A549 (cell line): ENCODE measurements at regions not wholly inside any gene's neighbourhood (a gene's known extent, or its start where the extent isn't known, plus 50 kb on each side); places are given as distances from the start of the nearest gene placed in this dataset.

Experiments
- ATAC-seq, 2 experiments: fragments of 200-7000 bp in 1 of 2; fragments of >200 bp in 1 of 2; cut with Nextera tagmentation in 1 of 2; cut with Tn5 transposase in 1 of 2; 3 replicates each; pipeline versions ENCODE4 v1.8.0 to v1.9.1; 2018 to 2020; ENCODE audit warnings: mild to moderate bottlenecking in 1 of 2, moderate library complexity in 1 of 2
- CTCF ChIA-PET: fragments of 300-600 bp; sonication (Branson Sonifier 250); formaldehyde crosslinking; extraction: SDS; loops from one replicate; lab custom pipeline; 2021; ENCODE audit warnings: antibody characterized with exemption, inconsistent platforms; lab: Yijun Ruan, JAX
- POLR2A ChIA-PET: fragments of 350-600 bp; formaldehyde crosslinking; extraction: SDS; loops from one replicate; lab custom pipeline; 2021; ENCODE audit warnings: antibody characterized with exemption, inconsistent platforms; lab: Yijun Ruan, JAX
- DNase-seq, 2 experiments: peaks; one replicate each; pipeline versions ENCODE4 v3.0.0 to v3.0.0-alpha.2; 2011 to 2016; ENCODE audit warnings: low read depth in 1 of 2, low spot score in 1 of 2
- FAIRE-seq: peaks from 2 replicates; lab custom pipeline; 2011; peaks lifted over from hg19 to GRCh38; lab: Jason Lieb, UNC
- H3K27ac ChIP-seq, 2 experiments: fragments of >200 bp; sonication (Bioruptor Twin); formaldehyde crosslinking; 3 replicates each; pipeline ENCODE4 v1.5.1; 2016 to 2017
- H3K4me1 ChIP-seq: fragments of >200 bp; sonication (Bioruptor Twin); formaldehyde crosslinking; 3 replicates; pipeline ENCODE4 v1.6.1; 2016
- H3K4me2 ChIP-seq: fragments of >200 bp; sonication (Bioruptor Twin); formaldehyde crosslinking; 3 replicates; pipeline ENCODE4 v1.6.1; 2016
- H3K4me3 ChIP-seq: fragments of >200 bp; sonication (Bioruptor Twin); formaldehyde crosslinking; 3 replicates; pipeline ENCODE4 v1.5.1; 2016
- H3K9me3 ChIP-seq: fragments of >200 bp; sonication (Bioruptor Twin); formaldehyde crosslinking; 3 replicates; pipeline ENCODE4 v1.6.1; 2016
- BHLHE40 ChIP-seq: IDR thresholded peaks from 2 replicates; pipeline ENCODE4 v1.6.1; 2012; ENCODE audit warnings: low read depth, low read length, inconsistent platforms
- CBX2 ChIP-seq: fragments of 200-600 bp; sonication (generic); IDR thresholded peaks from 2 replicates; pipeline ENCODE4 v1.6.1; 2016; ENCODE audit warnings: low read depth, mild to moderate bottlenecking, borderline replicate concordance
- CHD2 ChIP-seq: fragments of 150-350 bp; IDR thresholded peaks from 2 replicates; pipeline ENCODE4 v1.6.1; 2014; ENCODE audit warnings: low read length; ENCODE audit not compliant: partially characterized antibody
- ESRRA ChIP-seq: fragments of 150-350 bp; IDR thresholded peaks from 2 replicates; pipeline ENCODE4 v1.6.1; 2014; ENCODE audit warnings: mild to moderate bottlenecking, low read length, borderline replicate concordance
- FOSB ChIP-seq: fragments of 250-450 bp; sonication (Bioruptor Pico); IDR thresholded peaks from 2 replicates; pipeline ENCODE4 v1.5.0; 2020; ENCODE audit warnings: mild to moderate bottlenecking, moderate library complexity
- GATA3 ChIP-seq: IDR thresholded peaks from 2 replicates; pipeline ENCODE4 v1.6.1; 2012; ENCODE audit warnings: borderline replicate concordance
- HEYL ChIP-seq: fragments of 250-450 bp; sonication (Bioruptor Pico); IDR thresholded peaks from 2 replicates; pipeline ENCODE4 v1.8.0; 2021; ENCODE audit warnings: mild to moderate bottlenecking, moderate library complexity
- HOXA7 ChIP-seq: fragments of 250-450 bp; sonication (Bioruptor Pico); IDR thresholded peaks from 2 replicates; pipeline ENCODE4 v1.5.0; 2020; ENCODE audit warnings: mild to moderate bottlenecking, moderate library complexity
- JUNB ChIP-seq: fragments of >200 bp; sonication (Bioruptor Twin); formaldehyde crosslinking; IDR thresholded peaks from 2 replicates; pipeline ENCODE4 v1.6.1; 2016
- NFE2L2 ChIP-seq: fragments of 150-350 bp; conservative IDR thresholded peaks from 2 replicates; pipeline ENCODE4 v1.6.1; 2014; ENCODE audit warnings: low read length
- NR3C1 ChIP-seq: fragments of >200 bp; sonication (Bioruptor Twin); formaldehyde crosslinking; IDR thresholded peaks from 3 replicates; pipeline ENCODE4 v1.6.1; 2017
- RARB ChIP-seq: fragments of 250-450 bp; sonication (Bioruptor Pico); IDR thresholded peaks from 2 replicates; pipeline ENCODE4 v1.8.0; 2021; ENCODE audit warnings: mild to moderate bottlenecking, moderate library complexity
- TP53 ChIP-seq: fragments of 250-450 bp; sonication (Bioruptor Pico); IDR thresholded peaks from 2 replicates; pipeline ENCODE4 v1.5.0; 2021; ENCODE audit warnings: mild to moderate bottlenecking, moderate library complexity
- ZFP36 ChIP-seq: fragments of 450-650 bp; IDR thresholded peaks from 2 replicates; pipeline ENCODE4 v1.6.1; 2014; ENCODE audit warnings: borderline replicate concordance; ENCODE audit not compliant: partially characterized antibody
- WGBS: methylation state at CpG from one replicate; pipeline ENCODE4 v1.1.6; 2017; ENCODE audit errors: missing lambda C conversion rate; 5-methylcytosine and 5-hydroxymethylcytosine counted together
- TF ChIP-seq, protein P1 (sequence below): fragments of 250-450 bp; sonication (Bioruptor Pico); IDR thresholded peaks from 2 replicates; pipeline ENCODE4 v1.5.0; 2021; ENCODE audit warnings: mild to moderate bottlenecking, moderate library complexity, borderline replicate concordance
- TF ChIP-seq, protein P2 (sequence below): fragments of >200 bp; sonication (Bioruptor Twin); formaldehyde crosslinking; IDR thresholded peaks from 3 replicates; pipeline ENCODE4 v1.6.1; 2016
- TF ChIP-seq, protein P3 (sequence below): fragments of 450-650 bp; IDR thresholded peaks from 2 replicates; pipeline ENCODE4 v1.6.1; 2014; ENCODE audit warnings: antibody characterized with exemption
- TF ChIP-seq, protein P4 (sequence below): IDR thresholded peaks from 2 replicates; pipeline ENCODE4 v1.6.1; 2012

DNA sequence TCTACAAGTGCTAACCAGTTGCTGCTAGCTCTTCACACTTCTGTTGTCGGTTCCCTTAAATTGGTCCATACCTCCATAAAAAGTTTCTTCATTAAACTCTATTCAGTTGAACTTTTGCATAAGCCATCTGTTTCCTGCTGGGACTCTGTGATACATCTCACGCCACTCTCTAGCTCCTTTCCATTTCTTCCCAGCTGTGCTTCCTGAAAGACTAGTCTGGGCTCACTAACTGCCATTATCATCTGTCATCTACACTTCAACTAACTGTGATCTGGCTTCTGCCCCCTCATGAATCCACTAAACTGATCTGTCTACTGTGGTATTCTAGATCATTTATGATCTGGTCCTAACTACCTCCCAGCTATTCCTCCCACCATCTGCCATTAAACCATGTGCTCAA, 78.3 kb downstream of the ELAPOR2 start (continued):
- TF ChIP-seq, protein P1, sequence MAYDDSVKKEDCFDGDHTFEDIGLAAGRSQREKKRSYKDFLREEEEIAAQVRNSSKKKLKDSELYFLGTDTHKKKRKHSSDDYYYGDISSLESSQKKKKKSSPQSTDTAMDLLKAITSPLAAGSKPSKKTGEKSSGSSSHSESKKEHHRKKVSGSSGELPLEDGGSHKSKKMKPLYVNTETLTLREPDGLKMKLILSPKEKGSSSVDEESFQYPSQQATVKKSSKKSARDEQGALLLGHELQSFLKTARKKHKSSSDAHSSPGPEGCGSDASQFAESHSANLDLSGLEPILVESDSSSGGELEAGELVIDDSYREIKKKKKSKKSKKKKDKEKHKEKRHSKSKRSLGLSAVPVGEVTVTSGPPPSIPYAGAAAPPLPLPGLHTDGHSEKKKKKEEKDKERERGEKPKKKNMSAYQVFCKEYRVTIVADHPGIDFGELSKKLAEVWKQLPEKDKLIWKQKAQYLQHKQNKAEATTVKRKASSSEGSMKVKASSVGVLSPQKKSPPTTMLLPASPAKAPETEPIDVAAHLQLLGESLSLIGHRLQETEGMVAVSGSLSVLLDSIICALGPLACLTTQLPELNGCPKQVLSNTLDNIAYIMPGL (CRISPR knock-in tag): no peak
- TF ChIP-seq, protein P2, sequence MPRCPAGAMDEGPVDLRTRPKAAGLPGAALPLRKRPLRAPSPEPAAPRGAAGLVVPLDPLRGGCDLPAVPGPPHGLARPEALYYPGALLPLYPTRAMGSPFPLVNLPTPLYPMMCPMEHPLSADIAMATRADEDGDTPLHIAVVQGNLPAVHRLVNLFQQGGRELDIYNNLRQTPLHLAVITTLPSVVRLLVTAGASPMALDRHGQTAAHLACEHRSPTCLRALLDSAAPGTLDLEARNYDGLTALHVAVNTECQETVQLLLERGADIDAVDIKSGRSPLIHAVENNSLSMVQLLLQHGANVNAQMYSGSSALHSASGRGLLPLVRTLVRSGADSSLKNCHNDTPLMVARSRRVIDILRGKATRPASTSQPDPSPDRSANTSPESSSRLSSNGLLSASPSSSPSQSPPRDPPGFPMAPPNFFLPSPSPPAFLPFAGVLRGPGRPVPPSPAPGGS: no peak
- TF ChIP-seq FOSB (CRISPR knock-in tag): no peak
- TF ChIP-seq, all 56 proteins: peak for 0

DNA sequence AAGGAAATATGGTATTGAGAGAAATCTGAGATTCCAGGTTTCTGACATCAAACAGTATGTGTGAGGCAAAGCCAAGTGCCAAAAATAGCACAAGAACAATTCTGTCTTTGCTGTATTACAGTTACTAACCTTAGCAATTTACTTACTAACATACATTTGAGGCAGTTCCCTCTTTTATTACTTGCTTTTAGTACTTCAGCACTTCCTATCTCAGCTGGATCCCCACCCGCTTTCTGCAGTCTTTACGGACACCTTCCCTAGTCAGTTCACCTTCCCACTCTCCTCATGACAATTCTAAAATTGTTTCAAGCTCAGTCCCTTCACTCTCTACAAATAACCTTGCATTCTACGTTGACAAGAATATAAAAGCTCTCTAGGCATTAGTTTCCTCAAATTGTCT, 79.2 kb downstream of the ELAPOR2 start:
- Histone ChIP-seq H3K27ac (no peak overlapping the region), H3K4me2 (no peak overlapping the region), H3K4me3 (no peak overlapping the region), H3K9me3 (no peaks in the 10 kb centered on the region), H3K4me1 (no peaks in the 10 kb centered on the region)
- TF ChIP-seq NFE2L2 (no peak), CBX2 (no peak), NR3C1 (no peak), ZFP36 (no peak), CHD2 (no peak), FOSB (CRISPR knock-in tag) (no peak), HOXA7 (CRISPR knock-in tag) (no peak), GATA3 (no peak), RARB (CRISPR knock-in tag) (no peak), TP53 (CRISPR knock-in tag) (no peak), HEYL (no peak), JUNB (no peak), BHLHE40 (no peak), ESRRA (no peak)
- TF ChIP-seq, protein P2: no peak
- TF ChIP-seq, protein P1 (CRISPR knock-in tag): no peak
- TF ChIP-seq, protein P3, sequence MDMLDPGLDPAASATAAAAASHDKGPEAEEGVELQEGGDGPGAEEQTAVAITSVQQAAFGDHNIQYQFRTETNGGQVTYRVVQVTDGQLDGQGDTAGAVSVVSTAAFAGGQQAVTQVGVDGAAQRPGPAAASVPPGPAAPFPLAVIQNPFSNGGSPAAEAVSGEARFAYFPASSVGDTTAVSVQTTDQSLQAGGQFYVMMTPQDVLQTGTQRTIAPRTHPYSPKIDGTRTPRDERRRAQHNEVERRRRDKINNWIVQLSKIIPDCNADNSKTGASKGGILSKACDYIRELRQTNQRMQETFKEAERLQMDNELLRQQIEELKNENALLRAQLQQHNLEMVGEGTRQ: no peak
- TF ChIP-seq, protein P4, sequence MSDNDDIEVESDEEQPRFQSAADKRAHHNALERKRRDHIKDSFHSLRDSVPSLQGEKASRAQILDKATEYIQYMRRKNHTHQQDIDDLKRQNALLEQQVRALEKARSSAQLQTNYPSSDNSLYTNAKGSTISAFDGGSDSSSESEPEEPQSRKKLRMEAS: no peak
- ATAC-seq (no peak), FAIRE-seq (no peak), DNase-seq (no peak)
- WGBS: 41% methylated on average over 3 of the region's 3 CpGs
- CTCF ChIA-PET: no interaction called here
- POLR2A ChIA-PET: no interaction called here
